HG02870 (cell line): ENCODE measurements at regions not wholly inside any gene's neighbourhood (a gene's known extent, or its start where the extent isn't known, plus 50 kb on each side); places are given as distances from the start of the nearest gene placed in this dataset.
A peak's percentile ranks its signal among the peaks of the same experiment; 100 is the strongest.

ENCODE experiments used
- ATAC-seq: cut with Tn5 transposase; IDR thresholded peaks from one replicate; pipeline ENCODE4 v1.9.1; 2021; ENCODE audit warnings: mild to moderate bottlenecking, moderate library complexity; ENCODE audit not compliant: unreplicated experiment

GRCh38 chrX:113770071-113770470 lies 813.8 kb upstream of the HTR2C start:
- no peak for ATAC-seq

GRCh38 chrX:113759422-113759821 lies 824.5 kb upstream of the HTR2C start:
- no peak for ATAC-seq

- ATAC-seq: peak; percentile 49
Observed at GRCh38 chrX:113747274-113747973, 836.5 kb upstream of the HTR2C start.

GRCh38 chrX:113743069-113743468 lies 840.8 kb upstream of the HTR2C start:
- peak; percentile 46 for ATAC-seq

- ATAC-seq: peak; percentile 29
Observed at GRCh38 chrX:113741744-113742143, 842.1 kb upstream of the HTR2C start.

GRCh38 chrX:113728937-113729336 lies 854.9 kb upstream of the HTR2C start:
- ATAC-seq: no peak

- no peak for ATAC-seq
Observed at GRCh38 chrX:113726898-113727297, 857.0 kb upstream of the HTR2C start.

GRCh38 chrX:113726466-113726865 lies 857.4 kb upstream of the HTR2C start:
- ATAC-seq: peak; percentile 70

GRCh38 chrX:113726009-113726408 lies 857.9 kb upstream of the HTR2C start:
- ATAC-seq: peak; percentile 61

GRCh38 chrX:113699939-113700338 lies 859.3 kb upstream of the AMOT start:
- ATAC-seq: no peak

GRCh38 chrX:113675278-113675677 lies 834.6 kb upstream of the AMOT start:
- no peak for ATAC-seq

- ATAC-seq: no peak
Observed at GRCh38 chrX:113651306-113651705, 810.7 kb upstream of the AMOT start.

GRCh38 chrX:113644426-113644825 lies 803.8 kb upstream of the AMOT start:
- no peak for ATAC-seq

- no peak for ATAC-seq
Observed at GRCh38 chrX:113634565-113634964, 793.9 kb upstream of the AMOT start.

GRCh38 chrX:113629326-113629725 lies 788.7 kb upstream of the AMOT start:
- no peak for ATAC-seq

GRCh38 chrX:113594123-113594841 lies 753.7 kb upstream of the AMOT start:
- no peak for ATAC-seq

GRCh38 chrX:113586281-113586898 lies 745.8 kb upstream of the AMOT start:
- ATAC-seq: no peak

GRCh38 chrX:113580486-113580885 lies 739.9 kb upstream of the AMOT start:
- no peak for ATAC-seq

GRCh38 chrX:113558576-113558975 lies 717.9 kb upstream of the AMOT start:
- no peak for ATAC-seq

GRCh38 chrX:113551919-113552318 lies 711.3 kb upstream of the AMOT start:
- no peak for ATAC-seq

- ATAC-seq: no peak
Observed at GRCh38 chrX:113548308-113549015, 707.8 kb upstream of the AMOT start.
